SU-DHL-6 (cell line): ENCODE measurements at regions not wholly inside any gene's neighbourhood (a gene's known extent, or its start where the extent isn't known, plus 50 kb on each side); places are given as distances from the start of the nearest gene placed in this dataset.

Experiments used
- H2AFZ ChIP-seq: fragments of 200-600 bp; sonication (generic); 2 replicates; pipeline ENCODE4 v1.6.1; 2014; ENCODE audit warnings: low read depth, mild to moderate bottlenecking, moderate library complexity, mixed read lengths, antibody characterized with exemption, low read length; ENCODE audit not compliant: severe bottlenecking
- H3F3A ChIP-seq: fragments of 200-600 bp; shearing (Covaris generic); 2 replicates; pipeline ENCODE4 v1.6.0; 2016; ENCODE audit warnings: antibody characterized with exemption, mild to moderate bottlenecking; ENCODE audit not compliant: insufficient read depth
- H3K27ac ChIP-seq: fragments of 200-600 bp; sonication (generic); 2 replicates; pipeline ENCODE4 v1.5.1; 2016; ENCODE audit warnings: low read depth, mild to moderate bottlenecking, low read length, moderate library complexity, mixed read lengths
- H3K27me3 ChIP-seq: fragments of 200-600 bp; sonication (generic), shearing (Covaris generic); 2 replicates; pipeline ENCODE4 v1.6.0; 2014; ENCODE audit warnings: mild to moderate bottlenecking, low read length
- H3K36me3 ChIP-seq: fragments of 200-600 bp; sonication (generic); 2 replicates; pipeline ENCODE4 v1.6.1; 2014; ENCODE audit warnings: mild to moderate bottlenecking, low read length, mixed read lengths
- H3K4me2 ChIP-seq: fragments of 300-600, 200-600 bp; shearing (Covaris generic), sonication (generic); 2 replicates; pipeline ENCODE4 v1.6.0; 2014; ENCODE audit warnings: low read length, low read depth, mild to moderate bottlenecking; ENCODE audit not compliant: poor library complexity, severe bottlenecking
- H3K4me3 ChIP-seq: fragments of 200-600 bp; sonication (generic); 2 replicates; pipeline ENCODE4 v1.5.1; 2014; ENCODE audit warnings: antibody characterized with exemption, low read length, mild to moderate bottlenecking, mixed read lengths; ENCODE audit not compliant: insufficient read depth, poor library complexity, severe bottlenecking
- H3K79me2 ChIP-seq: fragments of 200-600 bp; sonication (generic); 2 replicates; pipeline ENCODE4 v1.6.1; 2014; ENCODE audit warnings: mild to moderate bottlenecking, low read length, moderate library complexity; ENCODE audit not compliant: insufficient read depth
- H3K9ac ChIP-seq: fragments of 200-600 bp; sonication (generic); 2 replicates; pipeline ENCODE4 v1.7.0; 2014; ENCODE audit warnings: mild to moderate bottlenecking, low read length
- H3K9me2 ChIP-seq: fragments of 200-600 bp; sonication (generic); replicated peaks from 2 replicates; pipeline ENCODE4 v1.6.1; 2014; ENCODE audit warnings: low read length; ENCODE audit not compliant: insufficient read depth
- H3K9me3 ChIP-seq: fragments of 200-600 bp; sonication (generic); 2 replicates; pipeline ENCODE4 v1.6.1; 2014; ENCODE audit warnings: low read length, mixed read lengths; ENCODE audit not compliant: insufficient read depth
- H4K20me1 ChIP-seq: fragments of 200-600 bp; sonication (generic); 2 replicates; pipeline ENCODE4 v1.6.1; 2014; ENCODE audit warnings: low read depth, mild to moderate bottlenecking, antibody characterized with exemption, low read length, moderate library complexity, mixed read lengths
- CTCF ChIP-seq: fragments of 200-600 bp; sonication (generic); IDR thresholded peaks from one replicate; pipeline ENCODE4 v1.5.1; 2017; ENCODE audit warnings: antibody characterized with exemption, mild to moderate bottlenecking, low read length, moderate library complexity; ENCODE audit not compliant: insufficient read depth, poor library complexity, severe bottlenecking
- EZH2phosphoT487 ChIP-seq: fragments of 200-600 bp; sonication (generic), shearing (Covaris generic); conservative IDR thresholded peaks from 2 replicates; pipeline ENCODE4 v1.6.1; 2018; ENCODE audit warnings: mild to moderate bottlenecking, antibody characterized with exemption, low read length, moderate library complexity, mixed read lengths

- no peak overlapping the region for H3K4me2 ChIP-seq
- TF ChIP-seq CTCF, result no peak
- TF ChIP-seq EZH2phosphoT487, result no peak
Measured at GRCh38 chr15:79519628-79520027, 87.5 kb downstream of the MINAR1 start.

GRCh38 chr15:79520654-79521053, 88.5 kb downstream of the MINAR1 start:
- no peaks in the 10 kb centered on the region for H3K9me2 ChIP-seq
- no peak overlapping the region for H3K27ac ChIP-seq
- H3F3A ChIP-seq, result no peaks in the 10 kb centered on the region
- H3K27me3 ChIP-seq, result no peaks in the 10 kb centered on the region
- no peak for TF ChIP-seq EZH2phosphoT487
- TF ChIP-seq CTCF, result no peak
- H3K79me2 ChIP-seq, result no peaks in the 10 kb centered on the region
- H4K20me1 ChIP-seq, result no peaks in the 10 kb centered on the region
- no peak overlapping the region for H3K4me3 ChIP-seq
- no peak overlapping the region for H3K9ac ChIP-seq
- H3K4me2 ChIP-seq, result no peak overlapping the region
- H2AFZ ChIP-seq, result no peak overlapping the region
- H3K9me3 ChIP-seq, result no peaks in the 10 kb centered on the region
- H3K36me3 ChIP-seq, result no peaks in the 10 kb centered on the region

More at GRCh38 chr15:79519628-79520027, 87.5 kb downstream of the MINAR1 start:
- H3K9me2 ChIP-seq, result no peaks in the 10 kb centered on the region
- no peak overlapping the region for H3K9ac ChIP-seq
- H2AFZ ChIP-seq, result no peak overlapping the region
- H3K36me3 ChIP-seq, result no peaks in the 10 kb centered on the region
- no peaks in the 10 kb centered on the region for H3K79me2 ChIP-seq
- H3K4me3 ChIP-seq, result no peak overlapping the region
- no peaks in the 10 kb centered on the region for H4K20me1 ChIP-seq
- H3K27ac ChIP-seq, result no peak overlapping the region
- no peaks in the 10 kb centered on the region for H3F3A ChIP-seq
- no peaks in the 10 kb centered on the region for H3K9me3 ChIP-seq
- H3K27me3 ChIP-seq, result no peaks in the 10 kb centered on the region

GRCh38 chr15:79522656-79523055, 90.5 kb downstream of the MINAR1 start:
- no peak for TF ChIP-seq EZH2phosphoT487
- TF ChIP-seq CTCF, result no peak
- Histone ChIP-seq H3K27me3 (no peaks in the 10 kb centered on the region), H3K27ac (no peak overlapping the region), H3K9ac (no peak overlapping the region), H4K20me1 (no peaks in the 10 kb centered on the region), H3K4me3 (no peak overlapping the region), H3K36me3 (no peaks in the 10 kb centered on the region), H3K9me2 (no peaks in the 10 kb centered on the region), H3K9me3 (no peaks in the 10 kb centered on the region), H2AFZ (no peak overlapping the region), H3K4me2 (no peak overlapping the region), H3F3A (no peaks in the 10 kb centered on the region), H3K79me2 (no peaks in the 10 kb centered on the region)
